Spleen (tissue), 7 donors: ENCODE measurements at regions not wholly inside any gene's neighbourhood (a gene's known extent, or its start where the extent isn't known, plus 50 kb on each side); places are given as distances from the start of the nearest gene placed in this dataset.

Experiments used
- POLR2A ChIP-seq, 3 donors: fragments of 450-650 bp; IDR thresholded peaks; one replicate each; pipeline ENCODE4 v1.5.1; 2017; ENCODE audit warnings: antibody characterized with exemption in 3 of 3, mild to moderate bottlenecking in 1 of 3
- POLR2AphosphoS5 ChIP-seq, 3 donors: sonication (generic); formaldehyde crosslinking; IDR thresholded peaks; one replicate each; pipeline ENCODE4 v1.5.1; 2017; ENCODE audit warnings: antibody characterized with exemption in 3 of 3
- TF ChIP-seq, protein P1 (sequence below), 11 experiments: fragments of 200-600 bp in 7 of 11; fragments of 450-650 bp in 4 of 11; sonication (generic) in 4 of 11; IDR thresholded peaks in 8 of 11; conservative IDR thresholded peaks in 3 of 11; 1 replicate in 7 of 11; 2 replicates in 4 of 11; pipeline versions ENCODE4 v1.4.0 to v1.8.0; 2016 to 2021; ENCODE audit warnings: antibody characterized with exemption in 11 of 11, inconsistent platforms in 4 of 11, mild to moderate bottlenecking in 1 of 11
- donor health status: DM: no; HTN: no; CAD: no; lungs with moderate emphysema.
- donor health status: DM: no; HTN: no; CAD: no.
- donor health status: DM: no; HTN: no; CAD: no.

GRCh38 chr5:45862763-45863162, 166.6 kb upstream of the HCN1 start:
- TF ChIP-seq, protein P1, sequence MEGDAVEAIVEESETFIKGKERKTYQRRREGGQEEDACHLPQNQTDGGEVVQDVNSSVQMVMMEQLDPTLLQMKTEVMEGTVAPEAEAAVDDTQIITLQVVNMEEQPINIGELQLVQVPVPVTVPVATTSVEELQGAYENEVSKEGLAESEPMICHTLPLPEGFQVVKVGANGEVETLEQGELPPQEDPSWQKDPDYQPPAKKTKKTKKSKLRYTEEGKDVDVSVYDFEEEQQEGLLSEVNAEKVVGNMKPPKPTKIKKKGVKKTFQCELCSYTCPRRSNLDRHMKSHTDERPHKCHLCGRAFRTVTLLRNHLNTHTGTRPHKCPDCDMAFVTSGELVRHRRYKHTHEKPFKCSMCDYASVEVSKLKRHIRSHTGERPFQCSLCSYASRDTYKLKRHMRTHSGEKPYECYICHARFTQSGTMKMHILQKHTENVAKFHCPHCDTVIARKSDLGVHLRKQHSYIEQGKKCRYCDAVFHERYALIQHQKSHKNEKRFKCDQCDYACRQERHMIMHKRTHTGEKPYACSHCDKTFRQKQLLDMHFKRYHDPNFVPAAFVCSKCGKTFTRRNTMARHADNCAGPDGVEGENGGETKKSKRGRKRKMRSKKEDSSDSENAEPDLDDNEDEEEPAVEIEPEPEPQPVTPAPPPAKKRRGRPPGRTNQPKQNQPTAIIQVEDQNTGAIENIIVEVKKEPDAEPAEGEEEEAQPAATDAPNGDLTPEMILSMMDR (IDR thresholded peaks at IDR 0.05 in 8 of 11, conservative IDR thresholded peaks at IDR 0.05 in 3 of 11) = no peak
- TF ChIP-seq POLR2AphosphoS5 (IDR thresholded peaks at IDR 0.05) = no peak
- TF ChIP-seq POLR2A (IDR thresholded peaks at IDR 0.05) = no peak
